Subcutaneous abdominal adipose tissue (tissue), 5 donors: ENCODE measurements at regions not wholly inside any gene's neighbourhood (a gene's known extent, or its start where the extent isn't known, plus 50 kb on each side); places are given as distances from the start of the nearest gene placed in this dataset.

Experiments
- H3K27ac ChIP-seq: one replicate; pipeline ENCODE4 v1.7.0; 2013; ENCODE audit warnings: low read depth, mild to moderate bottlenecking, inconsistent platforms, low read length, moderate library complexity
- H3K27me3 ChIP-seq, 5 donors: one replicate each; pipeline ENCODE4 v1.7.0; 2013; ENCODE audit warnings: low read length in 5 of 5, inconsistent platforms in 1 of 5; ENCODE audit not compliant: control insufficient read depth in 5 of 5, insufficient read depth in 4 of 5
- H3K36me3 ChIP-seq, 5 donors: one replicate each; pipeline ENCODE4 v1.7.0; 2013; ENCODE audit warnings: low read length in 5 of 5; ENCODE audit not compliant: control insufficient read depth in 5 of 5, insufficient read depth in 5 of 5
- H3K4me1 ChIP-seq, 5 donors: one replicate each; pipeline ENCODE4 v1.7.0; 2013; ENCODE audit warnings: low read length in 5 of 5, mild to moderate bottlenecking in 3 of 5, moderate library complexity in 1 of 5; ENCODE audit not compliant: control insufficient read depth in 5 of 5, insufficient read depth in 5 of 5
- H3K4me3 ChIP-seq, 5 donors: one replicate each; pipeline ENCODE4 v1.7.0; 2013; ENCODE audit warnings: low read length in 5 of 5, low read depth in 1 of 5
- H3K9ac ChIP-seq, 5 donors: one replicate each; pipeline ENCODE4 v1.7.0; 2013; ENCODE audit warnings: low read length in 5 of 5, mild to moderate bottlenecking in 4 of 5, moderate library complexity in 3 of 5
- H3K9me3 ChIP-seq, 5 donors: one replicate each; pipeline ENCODE4 v1.7.0; 2013; ENCODE audit warnings: low read length in 5 of 5; ENCODE audit not compliant: control insufficient read depth in 5 of 5
- donor health status: healthy.
- donor health status: healthy.
- donor health status: healthy.
- donor health status: healthy.
- donor health status: healthy.

DNA sequence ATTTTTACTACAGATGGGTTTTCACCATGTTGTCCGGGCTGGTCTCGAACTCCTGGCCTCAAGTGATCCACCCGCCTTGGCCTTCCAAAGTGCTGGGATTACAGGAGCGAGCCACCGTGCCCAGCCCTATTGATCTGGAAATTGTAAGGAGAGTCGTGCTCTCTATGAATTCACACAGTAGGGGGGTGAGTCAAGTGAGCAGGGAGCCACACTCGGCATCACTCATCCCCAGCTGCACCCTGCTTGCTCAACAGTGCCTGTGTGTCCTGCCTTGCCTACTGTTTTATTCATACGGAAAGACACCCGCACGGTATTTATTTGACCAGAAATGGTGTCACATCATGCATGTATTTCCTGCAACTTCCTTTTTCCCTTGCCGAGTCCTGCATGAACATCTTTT is 157.2 kb upstream of the FOXF1 start:
- no peaks in the 10 kb centered on the region for H3K4me1 ChIP-seq
- no peak overlapping the region for H3K4me3 ChIP-seq
- H3K27me3 ChIP-seq, result peaks cover 31 to 69% (median 52%) of the 10 kb centered on the region in 5 donors

DNA sequence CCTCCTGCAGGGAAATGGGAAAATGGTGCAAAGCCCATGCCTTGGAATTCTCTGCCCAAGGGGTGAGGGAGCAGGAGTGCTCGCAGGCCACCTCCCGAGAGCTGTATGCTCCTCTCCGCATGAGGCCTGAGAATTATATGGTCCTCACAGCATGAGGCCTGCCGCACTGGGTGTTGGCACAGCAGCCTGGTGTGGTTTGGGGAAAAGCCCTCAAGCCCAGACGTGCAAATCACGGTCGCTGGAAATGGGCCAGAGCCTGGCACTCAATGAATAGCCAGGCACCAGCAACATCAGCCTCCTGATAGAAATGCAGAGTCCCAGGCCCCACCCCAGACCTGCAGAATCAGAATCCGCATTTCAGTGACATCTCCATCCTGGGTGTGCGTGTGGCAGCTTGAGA is 156.4 kb upstream of the FOXF1 start:
- Histone ChIP-seq H3K4me3 (no peak overlapping the region), H3K9ac (no peak overlapping the region), H3K4me1 (no peaks in the 10 kb centered on the region), H3K27ac (no peak overlapping the region), H3K9me3 (peaks cover 3 to 18% (median 13%) of the 10 kb centered on the region in 5 donors), H3K36me3 (no peaks in the 10 kb centered on the region), H3K27me3 (peaks cover 31 to 69% (median 51%) of the 10 kb centered on the region in 5 donors)

More for the DNA sequence above, 157.2 kb upstream of the FOXF1 start:
- no peaks in the 10 kb centered on the region for H3K36me3 ChIP-seq
- no peak overlapping the region for H3K27ac ChIP-seq
- peaks cover 3 to 17% (median 13%) of the 10 kb centered on the region in 5 donors for H3K9me3 ChIP-seq
- no peak overlapping the region for H3K9ac ChIP-seq

GRCh38 chr16:86354641-86355513 is 155.4 kb upstream of the FOXF1 start:
- H3K4me1 ChIP-seq, result no peaks in the 10 kb centered on the region
- peaks cover 3 to 18% (median 13%) of the 10 kb centered on the region in 5 donors for H3K9me3 ChIP-seq
- no peak overlapping the region for H3K4me3 ChIP-seq
- no peaks in the 10 kb centered on the region for H3K36me3 ChIP-seq
- H3K9ac ChIP-seq, result no peak overlapping the region
- H3K27ac ChIP-seq, result no peak overlapping the region
- H3K27me3 ChIP-seq, result peaks cover 29 to 69% (median 47%) of the 10 kb centered on the region in 5 donors

GRCh38 chr16:86355531-86355930 is 154.8 kb upstream of the FOXF1 start:
- no peaks in the 10 kb centered on the region for H3K36me3 ChIP-seq
- H3K27me3 ChIP-seq, result peaks cover 25 to 72% (median 47%) of the 10 kb centered on the region in 5 donors
- H3K9ac ChIP-seq, result no peak overlapping the region

DNA sequence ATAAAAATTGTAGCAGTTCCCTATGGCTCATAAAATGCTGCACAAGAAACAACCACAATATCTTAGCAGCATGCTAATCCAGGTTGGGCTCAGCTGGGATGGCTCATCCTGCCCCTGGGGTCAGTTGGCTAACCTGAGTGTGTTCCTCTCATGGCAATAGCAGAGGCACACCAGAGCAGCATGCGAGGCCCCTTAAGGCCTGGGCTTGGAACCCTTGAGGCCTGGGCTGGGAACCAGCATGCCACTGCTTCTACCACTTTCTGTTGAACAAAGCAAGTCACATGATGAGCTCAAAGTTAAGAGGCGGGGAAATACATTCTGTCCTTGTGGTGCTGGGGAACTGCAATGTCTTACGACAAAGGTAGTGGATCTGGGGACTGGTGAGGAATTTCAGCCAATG is 154.4 kb upstream of the FOXF1 start:
- H3K4me3 ChIP-seq, result no peak overlapping the region
- H3K27me3 ChIP-seq, result peaks cover 25 to 67% (median 50%) of the 10 kb centered on the region in 5 donors
- no peak overlapping the region for H3K27ac ChIP-seq
- H3K9me3 ChIP-seq, result peaks cover 3 to 18% (median 13%) of the 10 kb centered on the region in 5 donors
- no peak overlapping the region for H3K9ac ChIP-seq
- no peaks in the 10 kb centered on the region for H3K4me1 ChIP-seq
- H3K36me3 ChIP-seq, result no peaks in the 10 kb centered on the region

More at GRCh38 chr16:86355531-86355930, 154.8 kb upstream of the FOXF1 start:
- Histone ChIP-seq H3K27ac (no peak overlapping the region), H3K4me3 (no peak overlapping the region), H3K9me3 (peaks cover 3 to 18% (median 13%) of the 10 kb centered on the region in 5 donors), H3K4me1 (no peaks in the 10 kb centered on the region)

DNA sequence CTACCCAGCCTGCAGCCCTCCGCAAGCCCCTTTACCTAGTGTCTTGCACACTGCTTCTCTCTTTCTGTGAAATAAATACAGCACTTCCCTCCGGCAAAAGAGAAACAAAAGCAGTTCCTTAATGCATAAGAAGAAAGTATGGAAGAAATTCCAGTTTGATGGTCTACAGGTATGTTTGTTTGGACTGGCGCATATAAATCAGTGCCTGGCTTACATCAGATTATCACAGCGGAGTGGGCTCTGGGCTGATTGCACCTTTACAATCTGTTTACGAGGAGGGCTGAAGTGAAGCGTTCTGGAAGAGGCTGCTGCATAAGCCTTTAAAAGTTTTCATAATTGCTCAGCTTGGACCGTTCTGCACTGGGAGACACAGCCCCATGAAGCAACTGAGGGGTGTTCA is 153.5 kb upstream of the FOXF1 start:
- Histone ChIP-seq H3K36me3 (no peaks in the 10 kb centered on the region), H3K9me3 (peaks cover 3 to 18% (median 13%) of the 10 kb centered on the region in 5 donors), H3K27me3 (peaks cover 22 to 61% (median 52%) of the 10 kb centered on the region in 5 donors), H3K9ac (no peak overlapping the region), H3K27ac (no peak overlapping the region), H3K4me3 (no peak overlapping the region), H3K4me1 (no peaks in the 10 kb centered on the region)

DNA sequence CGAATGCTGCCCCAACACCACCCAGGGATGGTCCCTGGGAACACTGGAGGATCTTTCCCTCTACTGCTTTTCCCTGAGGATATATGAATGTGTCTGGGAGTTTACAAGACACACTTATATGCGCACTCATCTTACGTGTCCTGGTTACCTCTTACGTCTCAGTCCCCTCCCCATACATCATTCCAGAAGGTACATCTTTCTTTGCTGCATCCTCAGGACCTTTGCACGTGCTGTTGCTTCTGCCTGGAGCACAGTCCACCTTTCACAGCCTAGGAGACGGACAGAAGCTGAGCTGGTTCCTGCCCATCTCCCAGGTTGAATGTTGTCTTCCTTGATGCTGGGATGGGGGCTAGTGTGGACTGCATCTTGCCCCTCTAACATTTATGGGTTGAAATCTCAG is 153.0 kb upstream of the FOXF1 start:
- Histone ChIP-seq H3K9me3 (peaks cover 3 to 18% (median 13%) of the 10 kb centered on the region in 5 donors), H3K4me1 (no peaks in the 10 kb centered on the region), H3K27me3 (peaks cover 22 to 56% (median 49%) of the 10 kb centered on the region in 5 donors), H3K27ac (no peak overlapping the region), H3K4me3 (no peak overlapping the region), H3K9ac (no peak overlapping the region), H3K36me3 (no peaks in the 10 kb centered on the region)

DNA sequence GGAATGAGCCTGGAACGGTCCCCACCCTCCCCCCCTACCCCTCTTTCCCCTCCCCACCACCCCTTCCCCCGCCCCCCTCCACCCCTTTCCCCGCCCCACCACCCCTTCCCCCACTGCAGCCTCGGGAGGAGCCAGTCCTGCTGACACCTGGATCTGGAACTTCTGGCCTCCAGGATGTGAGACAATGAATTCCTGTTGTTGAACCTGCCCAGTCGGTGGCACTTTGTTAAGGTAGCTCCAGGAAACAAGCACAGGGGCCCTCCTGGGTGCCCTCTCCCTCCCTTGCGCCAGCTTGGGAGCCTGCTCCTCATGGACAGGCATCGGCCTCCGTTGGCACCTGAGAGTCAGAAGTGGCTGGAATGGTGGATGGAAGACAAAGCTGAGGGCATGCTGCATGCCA is 152.4 kb upstream of the FOXF1 start:
- Histone ChIP-seq H3K36me3 (no peaks in the 10 kb centered on the region), H3K27me3 (peaks cover 22 to 56% (median 49%) of the 10 kb centered on the region in 5 donors), H3K9ac (no peak overlapping the region), H3K4me1 (no peaks in the 10 kb centered on the region), H3K4me3 (no peak overlapping the region), H3K27ac (no peak overlapping the region), H3K9me3 (peaks cover 3 to 18% (median 13%) of the 10 kb centered on the region in 5 donors)

GRCh38 chr16:86359571-86359970 is 150.8 kb upstream of the FOXF1 start:
- Histone ChIP-seq H3K4me1 (no peaks in the 10 kb centered on the region), H3K36me3 (no peaks in the 10 kb centered on the region), H3K9me3 (peaks cover 3 to 18% (median 13%) of the 10 kb centered on the region in 5 donors), H3K27ac (no peak overlapping the region), H3K9ac (no peak overlapping the region), H3K27me3 (peaks cover 16 to 51% (median 39%) of the 10 kb centered on the region in 5 donors), H3K4me3 (no peak overlapping the region)

DNA sequence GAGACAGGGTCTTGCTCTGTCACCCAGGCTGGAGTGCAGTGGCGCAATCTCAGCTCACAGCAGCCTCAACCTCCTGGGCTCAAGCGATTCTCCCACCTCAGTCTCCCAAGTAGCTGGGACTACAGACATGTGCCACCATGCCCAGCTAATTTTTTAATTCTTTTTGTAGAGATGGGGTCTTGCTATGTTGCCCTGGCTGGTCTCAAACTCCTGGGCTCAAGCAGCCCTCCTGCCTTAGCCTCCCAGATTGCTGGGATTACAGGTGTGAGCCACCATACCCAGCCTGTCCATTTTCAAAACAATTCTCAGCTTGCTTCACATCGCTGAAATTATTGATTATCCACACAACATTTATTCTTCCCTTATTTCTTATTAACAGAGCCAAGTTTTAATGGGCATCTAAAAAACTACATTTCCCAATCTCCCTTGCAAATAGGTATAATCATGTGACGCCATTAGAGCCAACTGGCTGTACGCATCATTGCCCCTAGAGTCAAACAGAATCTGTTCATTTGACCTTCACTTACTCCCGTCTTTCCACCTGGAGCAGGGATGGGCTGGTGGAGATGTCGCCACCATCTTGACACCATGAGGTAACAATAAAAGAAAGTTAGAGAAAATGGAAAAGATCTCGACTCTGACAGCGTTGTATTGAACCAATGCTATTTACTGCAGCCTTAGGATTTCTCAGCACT is 148.0 kb upstream of the FOXF1 start:
- Histone ChIP-seq H3K4me3 (no peak overlapping the region), H3K9ac (no peak overlapping the region), H3K27me3 (peaks cover 16 to 45% (median 33%) of the 10 kb centered on the region in 5 donors), H3K27ac (no peak overlapping the region), H3K9me3 (peaks cover 0 to 4% (median 0%) of the 10 kb centered on the region in 5 donors), H3K4me1 (no peaks in the 10 kb centered on the region), H3K36me3 (no peaks in the 10 kb centered on the region)
